Chondrocyte (in vitro differentiated cells): ENCODE measurements at regions not wholly inside any gene's neighbourhood (a gene's known extent, or its start where the extent isn't known, plus 50 kb on each side); places are given as distances from the start of the nearest gene placed in this dataset.
A peak's percentile ranks its signal among the peaks of the same experiment; 100 is the strongest.
"Not testable (repeated sequence)": the region's sequence is repeated elsewhere in the genome, so short reads cannot be mapped to it uniquely, and the experiment has no call there.

ENCODE experiments used
- DNase-seq: peaks from one replicate; pipeline ENCODE4 v3.0.0; 2021; ENCODE audit warnings: mixed read lengths, low spot score
- H3K27ac Mint-ChIP-seq: one replicate; pipeline ENCODE4 v1.8.0; 2021; ENCODE audit warnings: mild to moderate bottlenecking, moderate library complexity, mixed read lengths; ENCODE audit not compliant: unreplicated experiment
- H3K27me3 Mint-ChIP-seq: 2 replicates; pipeline ENCODE4 v1.8.0; 2021; ENCODE audit warnings: low read depth, mixed read lengths
- H3K36me3 Mint-ChIP-seq: 2 replicates; pipeline ENCODE4 v1.8.0; 2021; ENCODE audit warnings: low read depth, mixed read lengths
- H3K4me1 Mint-ChIP-seq: 2 replicates; pipeline ENCODE4 v1.8.0; 2021; ENCODE audit warnings: low read depth, mild to moderate bottlenecking, mixed read lengths
- H3K4me3 Mint-ChIP-seq: one replicate; pipeline ENCODE4 v1.8.0; 2021; ENCODE audit warnings: mild to moderate bottlenecking, moderate library complexity, mixed read lengths; ENCODE audit not compliant: unreplicated experiment
- H3K9me3 Mint-ChIP-seq: 2 replicates; pipeline ENCODE4 v1.8.0; 2021; ENCODE audit warnings: low read depth, mixed read lengths
- TF ChIP-seq, protein P1 (sequence below): fragments of 200-600 bp; sonication (generic); IDR thresholded peaks from 2 replicates; pipeline ENCODE4 v1.5.0; 2021; ENCODE audit warnings: antibody characterized with exemption, mild to moderate bottlenecking, moderate library complexity

DNA sequence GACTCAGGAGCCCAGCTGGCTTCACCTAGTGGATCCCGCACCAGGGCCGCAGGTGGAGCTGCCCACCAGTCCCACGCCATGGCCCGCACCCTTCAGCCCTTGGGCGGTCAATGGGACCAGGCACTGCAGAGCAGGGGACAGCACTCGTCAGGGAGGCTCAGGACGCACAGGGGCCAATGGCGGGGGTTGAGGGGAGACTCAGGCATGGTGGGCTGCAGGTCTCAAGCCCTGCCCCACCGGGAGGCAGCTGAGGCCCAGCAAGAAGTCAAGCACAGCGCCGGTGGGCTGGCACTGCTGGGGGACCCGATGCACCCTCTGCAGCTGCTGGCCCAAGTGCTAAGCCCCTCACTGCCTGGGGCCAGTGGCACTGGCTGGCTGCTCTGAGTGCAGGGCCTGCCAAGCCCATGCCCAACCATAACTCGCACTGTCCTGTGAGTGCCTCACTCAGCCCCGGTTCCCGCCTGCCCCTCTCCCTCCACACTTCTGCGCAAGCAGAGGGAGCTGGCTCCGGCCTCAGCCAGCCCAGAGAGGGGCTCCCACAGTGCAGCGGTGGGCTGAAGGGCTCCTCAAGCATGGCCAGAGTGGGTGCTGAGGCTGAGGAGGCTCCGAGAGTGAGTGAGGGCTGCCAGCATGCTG is 111.7 kb upstream of the PGR start:
- Mint-ChIP-seq H3K4me3 (no peak overlapping the region), H3K4me1 (no peaks in the 10 kb centered on the region), H3K27me3 (peaks cover 4% of the 10 kb centered on the region), H3K9me3 (peaks cover 17% of the 10 kb centered on the region), H3K36me3 (no peaks in the 10 kb centered on the region), H3K27ac (no peak overlapping the region)
- no peak for DNase-seq
- TF ChIP-seq, protein P1, sequence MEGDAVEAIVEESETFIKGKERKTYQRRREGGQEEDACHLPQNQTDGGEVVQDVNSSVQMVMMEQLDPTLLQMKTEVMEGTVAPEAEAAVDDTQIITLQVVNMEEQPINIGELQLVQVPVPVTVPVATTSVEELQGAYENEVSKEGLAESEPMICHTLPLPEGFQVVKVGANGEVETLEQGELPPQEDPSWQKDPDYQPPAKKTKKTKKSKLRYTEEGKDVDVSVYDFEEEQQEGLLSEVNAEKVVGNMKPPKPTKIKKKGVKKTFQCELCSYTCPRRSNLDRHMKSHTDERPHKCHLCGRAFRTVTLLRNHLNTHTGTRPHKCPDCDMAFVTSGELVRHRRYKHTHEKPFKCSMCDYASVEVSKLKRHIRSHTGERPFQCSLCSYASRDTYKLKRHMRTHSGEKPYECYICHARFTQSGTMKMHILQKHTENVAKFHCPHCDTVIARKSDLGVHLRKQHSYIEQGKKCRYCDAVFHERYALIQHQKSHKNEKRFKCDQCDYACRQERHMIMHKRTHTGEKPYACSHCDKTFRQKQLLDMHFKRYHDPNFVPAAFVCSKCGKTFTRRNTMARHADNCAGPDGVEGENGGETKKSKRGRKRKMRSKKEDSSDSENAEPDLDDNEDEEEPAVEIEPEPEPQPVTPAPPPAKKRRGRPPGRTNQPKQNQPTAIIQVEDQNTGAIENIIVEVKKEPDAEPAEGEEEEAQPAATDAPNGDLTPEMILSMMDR, result no peak

DNA sequence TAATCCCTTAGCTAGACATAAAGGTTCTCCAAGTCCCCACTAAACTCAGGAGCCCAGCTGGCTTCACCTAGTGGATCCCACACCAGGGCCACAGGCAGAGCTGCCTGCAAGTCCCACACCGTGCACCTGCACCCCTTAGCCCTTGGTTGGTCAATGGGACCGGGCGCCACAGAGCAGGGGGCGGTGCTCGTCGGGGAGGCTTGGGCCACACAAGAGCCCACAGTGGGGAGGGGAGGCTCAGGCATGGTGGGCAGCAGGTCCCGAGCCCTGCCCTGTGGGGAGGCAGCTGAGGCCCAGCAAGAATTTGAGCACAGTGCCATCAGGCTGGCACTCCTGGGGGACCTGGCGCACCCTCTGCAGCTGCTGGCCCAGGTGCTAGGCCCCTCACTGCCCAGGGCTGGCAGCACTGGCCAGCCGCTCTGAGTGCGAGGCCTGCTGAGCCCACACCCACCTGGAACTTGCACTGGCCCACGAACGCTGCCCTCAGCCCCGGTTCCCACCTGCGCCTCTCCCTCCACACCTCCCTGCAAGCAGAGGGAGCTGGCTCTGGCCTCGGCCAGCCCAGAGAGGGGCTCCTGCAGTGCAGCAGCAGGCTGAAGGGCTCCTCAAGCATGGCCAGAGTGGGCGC is 101.7 kb upstream of the PGR start:
- H3K9me3 Mint-ChIP-seq, result peaks cover 27% of the 10 kb centered on the region
- H3K27me3 Mint-ChIP-seq, H3K4me3 Mint-ChIP-seq, H3K36me3 Mint-ChIP-seq, H3K4me1 Mint-ChIP-seq, H3K27ac Mint-ChIP-seq: not testable (repeated sequence)
- peak; percentile 87 for DNase-seq

DNA sequence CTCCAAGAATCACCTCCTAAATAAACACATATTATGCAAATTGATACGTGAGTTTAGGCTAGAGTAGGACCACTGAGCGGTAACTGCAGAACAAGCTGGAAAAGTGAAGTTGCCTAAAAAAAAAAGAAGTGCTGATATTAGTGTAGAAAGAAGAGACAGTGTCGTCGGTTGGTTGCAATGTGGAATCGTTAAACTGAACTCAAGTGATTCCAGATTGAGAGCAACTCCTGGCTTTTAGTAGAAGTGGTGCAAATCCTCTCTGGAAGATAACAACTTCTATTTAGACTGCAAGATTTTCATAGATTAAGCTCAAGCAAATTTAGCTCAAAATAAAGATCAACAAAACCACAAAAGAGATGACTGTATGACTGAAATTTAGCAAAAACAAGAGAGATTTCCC is 97.0 kb upstream of the PGR start:
- TF ChIP-seq, protein P1, result no peak
- Mint-ChIP-seq H3K9me3 (peaks cover 39% of the 10 kb centered on the region), H3K36me3 (no peaks in the 10 kb centered on the region), H3K27me3 (no peaks in the 10 kb centered on the region), H3K27ac (no peak overlapping the region), H3K4me1 (no peaks in the 10 kb centered on the region), H3K4me3 (no peak overlapping the region)
- DNase-seq, result no peak

DNA sequence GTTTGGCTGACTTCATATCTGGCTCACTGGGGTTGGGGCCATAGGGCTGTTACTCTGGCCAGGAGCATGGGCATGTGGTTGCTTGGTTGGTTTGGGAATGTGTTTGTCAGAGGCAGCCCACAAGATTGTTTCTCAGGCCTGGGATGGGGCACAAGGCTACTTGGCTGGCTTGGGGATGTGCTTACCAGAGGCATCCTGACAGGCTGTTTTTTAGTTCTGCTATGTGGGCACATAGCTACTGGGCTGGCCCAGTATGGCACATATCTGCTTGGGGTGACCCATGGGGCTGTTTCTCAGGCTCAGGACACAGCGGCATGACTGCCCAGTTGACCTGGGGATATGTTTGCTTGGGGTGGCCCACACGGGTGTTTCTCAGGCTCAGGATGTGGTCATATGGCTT is 94.6 kb upstream of the PGR start:
- no peak overlapping the region for H3K4me3 Mint-ChIP-seq

DNA sequence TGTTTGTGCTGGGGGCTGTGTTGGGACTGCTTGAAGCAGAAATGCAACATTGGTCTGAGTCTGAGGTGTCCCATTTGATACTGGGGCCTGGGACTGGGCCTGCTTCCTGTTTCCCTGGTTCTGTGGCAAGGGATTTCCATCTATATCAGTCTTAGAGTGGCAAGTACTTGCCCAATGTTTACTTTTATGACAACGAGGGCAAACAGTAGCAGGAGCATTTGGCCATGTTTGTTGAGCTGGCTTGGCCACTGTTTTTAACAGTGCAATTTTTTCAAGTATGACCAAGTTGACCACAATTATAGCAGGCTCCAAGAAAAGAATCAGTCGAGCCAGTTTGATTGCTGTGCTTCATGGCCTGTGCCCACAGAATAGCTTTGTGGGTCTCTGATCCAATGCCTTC is 88.5 kb upstream of the PGR start:
- H3K27me3 Mint-ChIP-seq, H3K4me3 Mint-ChIP-seq, H3K27ac Mint-ChIP-seq, H3K36me3 Mint-ChIP-seq, H3K4me1 Mint-ChIP-seq, DNase-seq: not testable (repeated sequence)
- H3K9me3 Mint-ChIP-seq, result peaks cover 46% of the 10 kb centered on the region

More for the DNA sequence above, 94.6 kb upstream of the PGR start:
- DNase-seq, result no peak
- no peaks in the 10 kb centered on the region for H3K27me3 Mint-ChIP-seq
- H3K36me3 Mint-ChIP-seq, result peaks cover 1% of the 10 kb centered on the region
- no peaks in the 10 kb centered on the region for H3K4me1 Mint-ChIP-seq
- no peak overlapping the region for H3K27ac Mint-ChIP-seq
- TF ChIP-seq, protein P1, result no peak
- H3K9me3 Mint-ChIP-seq, result peaks cover 55% of the 10 kb centered on the region

DNA sequence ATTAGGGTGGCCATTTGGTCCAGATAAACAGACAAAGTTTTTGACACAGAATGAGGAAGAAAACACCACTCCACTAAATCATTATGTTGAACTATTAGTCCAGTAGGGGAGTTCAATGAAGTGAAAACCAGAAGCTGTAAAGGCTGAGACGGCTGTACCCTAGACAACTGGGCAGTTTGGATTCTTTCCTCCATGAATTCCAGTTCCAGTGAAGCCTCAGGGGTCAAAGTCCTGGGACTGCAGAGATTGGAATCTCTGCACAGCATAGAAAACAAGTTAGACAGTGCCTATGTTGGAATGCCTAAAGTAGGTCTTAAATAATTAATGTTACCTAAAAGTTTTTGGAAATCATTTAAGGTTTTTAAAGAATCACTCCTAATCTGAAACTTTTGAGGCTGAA is 86.5 kb upstream of the PGR start:
- H3K27me3 Mint-ChIP-seq, DNase-seq, H3K4me1 Mint-ChIP-seq, H3K4me3 Mint-ChIP-seq, H3K27ac Mint-ChIP-seq, H3K36me3 Mint-ChIP-seq: not testable (repeated sequence)
- H3K9me3 Mint-ChIP-seq, result peaks cover 49% of the 10 kb centered on the region

DNA sequence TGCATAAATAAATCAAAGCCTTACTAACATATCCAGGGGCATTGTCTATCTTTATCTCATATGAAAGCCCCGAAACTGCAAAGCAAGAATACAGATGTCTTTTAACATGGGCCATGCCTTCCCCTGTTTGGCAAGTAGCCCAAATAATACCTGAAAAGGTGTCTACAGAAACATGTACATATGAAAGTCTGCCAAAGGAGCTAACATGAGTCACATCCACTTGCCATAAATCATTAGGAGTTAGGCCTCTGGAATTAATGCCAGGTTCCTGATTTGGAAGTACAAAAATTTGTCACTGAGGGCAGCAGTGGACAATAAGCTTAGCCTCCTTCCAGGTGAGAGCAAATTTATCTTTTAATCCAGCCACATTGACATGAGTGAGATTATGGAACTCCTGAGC is 85.5 kb upstream of the PGR start:
- peaks cover 44% of the 10 kb centered on the region for H3K9me3 Mint-ChIP-seq
- peaks cover 1% of the 10 kb centered on the region for H3K36me3 Mint-ChIP-seq
- H3K4me1 Mint-ChIP-seq, result no peaks in the 10 kb centered on the region

More for the DNA sequence above, 85.5 kb upstream of the PGR start:
- no peak overlapping the region for H3K27ac Mint-ChIP-seq
- H3K27me3 Mint-ChIP-seq, result no peaks in the 10 kb centered on the region
- H3K4me3 Mint-ChIP-seq, result no peak overlapping the region
- TF ChIP-seq, protein P1, result no peak
- DNase-seq, result no peak
